NCI-H345 (cell line): ENCODE measurements at regions not wholly inside any gene's neighbourhood (a gene's known extent, or its start where the extent isn't known, plus 50 kb on each side); places are given as distances from the start of the nearest gene placed in this dataset.
"Not testable (repeated sequence)": the region's sequence is repeated elsewhere in the genome, so short reads cannot be mapped to it uniquely, and the experiment has no call there.

Experiments
- DNase-seq: peaks from one replicate; lab custom pipeline; 2025; lab: John Stamatoyannopoulos, UW

DNA sequence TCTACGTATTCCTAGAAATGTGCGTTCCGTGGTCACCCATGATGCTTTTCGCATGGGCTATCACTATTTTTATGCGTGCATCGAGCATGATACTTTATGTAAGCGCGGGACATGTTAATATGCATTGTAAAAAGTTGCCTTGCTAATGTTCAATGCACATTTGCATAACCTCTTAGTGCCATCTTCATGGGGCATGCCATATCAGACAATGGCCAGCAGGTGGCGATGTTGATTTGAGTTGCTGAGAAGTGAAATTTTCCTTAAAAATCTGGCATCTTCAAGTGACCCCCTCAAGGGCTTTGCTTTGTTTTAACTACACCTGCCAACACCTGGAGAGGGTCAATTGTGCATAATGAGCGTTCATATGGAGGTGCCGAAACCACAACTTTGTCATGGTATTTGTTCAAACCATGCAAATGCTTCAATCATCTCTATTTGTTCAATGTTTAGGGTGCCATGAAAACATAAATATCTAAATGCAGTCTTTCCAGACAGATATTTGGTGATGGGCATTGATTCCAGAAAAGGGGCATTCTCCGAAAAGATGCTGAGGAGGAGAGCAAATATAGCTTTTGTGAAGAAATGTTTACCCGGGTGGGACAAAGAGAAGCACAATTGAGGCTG is 833.9 kb upstream of the PRKX start:
- peak; percentile 52 for DNase-seq

- not testable (repeated sequence) for DNase-seq
These were observed 832.7 kb upstream of the PRKX start for GRCh38 chrX:4546178-4546577.

GRCh38 chrX:4528247-4528646 is 814.8 kb upstream of the PRKX start:
- DNase-seq, result no peak

- no peak for DNase-seq
These were observed 772.5 kb upstream of the PRKX start for GRCh38 chrX:4485912-4486311.

DNA sequence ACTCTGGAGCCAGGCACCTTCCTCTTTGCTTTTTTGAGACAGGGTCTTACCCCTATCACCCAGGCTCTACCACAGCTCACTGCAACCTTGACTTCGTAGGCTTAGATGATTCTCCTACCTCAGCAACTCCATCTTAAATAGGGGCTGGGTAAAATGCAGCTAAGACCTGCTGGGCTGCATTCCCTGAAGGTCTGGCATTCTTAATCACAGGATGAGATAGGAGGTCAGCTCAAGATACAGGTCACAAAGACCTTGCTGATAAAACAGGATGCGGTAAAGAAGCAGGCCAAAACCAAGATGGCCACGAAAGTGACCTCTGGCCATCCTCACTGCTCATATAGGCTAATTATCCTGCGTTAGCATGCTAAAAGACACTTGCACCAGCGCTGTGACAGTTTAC is 770.8 kb upstream of the PRKX start:
- DNase-seq, result no peak

- DNase-seq, result no peak
These were observed 738.1 kb upstream of the PRKX start for GRCh38 chrX:4451591-4451990.

DNA sequence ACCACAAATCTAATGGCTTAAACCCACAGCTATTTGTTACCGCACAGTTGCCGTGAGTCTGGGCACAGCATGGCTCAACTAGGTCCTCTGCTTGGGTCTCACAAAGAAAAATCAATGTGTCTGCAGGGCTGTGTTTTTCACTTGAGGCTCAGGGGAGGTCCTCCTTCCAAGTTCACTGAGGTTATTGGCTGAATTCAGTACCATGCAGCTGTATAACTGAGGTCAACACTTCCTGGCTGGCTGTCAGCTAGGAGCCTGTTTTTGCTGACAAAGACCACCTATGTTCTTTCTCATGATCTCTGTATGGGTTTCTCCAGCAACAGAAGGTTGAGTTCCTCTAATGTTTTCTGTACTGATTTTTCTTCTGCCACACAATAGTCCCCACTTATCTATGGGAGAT is 736.7 kb upstream of the PRKX start:
- no peak for DNase-seq

GRCh38 chrX:4435905-4436304 is 722.5 kb upstream of the PRKX start:
- no peak for DNase-seq

DNA sequence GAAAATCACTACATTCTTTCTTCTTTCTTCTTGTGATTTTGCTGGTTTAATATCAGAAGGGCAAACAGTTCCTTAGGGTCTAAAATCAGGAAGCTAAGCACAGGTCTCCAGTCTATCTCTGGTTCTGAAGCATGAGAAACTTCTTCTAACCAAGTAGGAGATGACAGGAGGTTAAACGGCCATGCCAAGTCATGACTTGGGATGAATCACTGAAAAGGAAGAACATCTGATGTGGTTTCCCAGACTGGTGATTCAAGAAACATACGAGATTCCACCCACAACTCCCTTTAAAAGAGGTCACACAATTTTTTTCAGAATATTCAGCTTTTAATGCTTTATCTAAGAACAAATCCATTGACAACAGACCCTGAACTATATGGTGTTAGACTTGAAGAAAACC is 684.0 kb upstream of the PRKX start:
- no peak for DNase-seq

GRCh38 chrX:4382273-4382672 is 668.8 kb upstream of the PRKX start:
- no peak for DNase-seq

DNA sequence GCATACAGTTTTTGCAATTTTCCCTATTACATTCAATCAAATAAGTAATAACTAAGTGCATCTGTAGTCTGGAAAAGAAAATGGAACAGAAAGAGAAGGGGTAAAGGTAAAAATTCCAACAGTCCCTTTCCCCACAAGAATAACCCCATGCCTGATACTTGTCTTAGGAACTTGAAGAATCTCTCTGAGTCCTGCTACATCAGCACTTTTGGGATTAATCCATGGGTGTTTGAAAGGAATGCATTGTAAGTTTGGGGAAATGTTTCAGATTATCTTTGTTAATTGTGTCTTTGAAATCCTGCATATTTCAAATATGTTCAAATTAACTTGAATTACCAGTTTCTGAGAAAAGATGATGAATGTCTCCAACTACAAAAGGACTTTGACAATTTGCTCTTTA is 667.3 kb upstream of the PRKX start:
- DNase-seq, result no peak

DNA sequence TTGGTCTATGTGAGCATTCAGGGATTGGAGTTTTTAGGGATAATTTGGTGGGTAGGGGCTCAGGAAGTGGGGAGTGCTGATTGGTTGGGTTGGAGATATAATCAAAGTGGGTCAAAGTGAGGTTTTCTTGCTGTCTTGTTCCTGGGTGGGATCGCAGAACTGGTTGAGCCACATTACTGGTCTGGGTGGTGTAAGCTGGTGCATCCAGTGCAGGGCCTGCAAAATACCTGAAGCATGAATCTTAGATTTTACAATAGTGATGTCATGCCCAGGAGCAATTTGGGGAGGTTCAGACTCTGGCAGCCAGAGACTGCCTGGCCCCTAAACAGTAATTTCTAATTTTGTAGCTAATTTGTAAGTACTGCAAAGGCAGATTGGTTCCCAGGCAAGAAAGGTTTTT is 665.6 kb upstream of the PRKX start:
- no peak for DNase-seq

DNA sequence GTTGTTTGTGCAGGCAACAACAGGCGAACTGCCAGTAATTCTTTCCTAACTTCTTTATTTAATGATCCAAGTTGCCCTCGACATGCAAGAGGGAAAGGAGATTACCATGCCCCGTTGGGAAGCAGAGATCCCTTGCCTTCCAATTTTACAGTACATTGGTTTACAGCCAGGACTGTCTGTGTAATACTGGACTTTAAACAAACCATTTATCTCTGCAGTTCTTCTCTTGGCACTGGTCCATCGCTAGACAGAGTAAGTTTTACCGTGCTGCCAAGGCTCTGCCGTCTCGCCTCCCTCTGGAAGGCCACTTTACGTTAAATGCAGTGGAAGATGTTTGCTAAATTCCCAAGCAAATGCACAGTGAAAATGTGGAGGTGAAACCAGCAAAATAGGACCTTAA is 660.3 kb upstream of the PRKX start:
- peak; percentile 5 for DNase-seq

DNA sequence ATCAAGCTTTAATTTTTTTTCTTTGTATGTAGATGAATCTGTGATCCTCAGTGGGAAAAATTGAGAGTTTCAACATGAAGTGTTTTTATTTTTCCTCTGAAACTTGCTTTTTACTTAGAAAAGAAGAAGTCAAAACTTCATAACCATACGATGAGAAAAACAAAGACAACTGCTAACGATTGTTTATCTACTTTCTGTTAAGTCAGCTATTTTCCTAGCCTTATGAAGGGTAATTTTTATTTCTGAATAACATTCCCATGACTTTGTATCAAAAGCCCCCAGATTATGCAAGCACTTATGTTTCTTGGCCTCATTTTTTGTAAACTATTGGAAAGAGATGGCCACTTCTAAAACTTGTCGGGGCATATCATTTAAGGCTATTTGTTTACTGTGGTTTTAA is 645.1 kb upstream of the PRKX start:
- no peak for DNase-seq

- DNase-seq, result no peak
These were observed 609.5 kb upstream of the PRKX start for GRCh38 chrX:4322916-4323315.

GRCh38 chrX:4320436-4320947 is 607.0 kb upstream of the PRKX start:
- no peak for DNase-seq

- peak; percentile 1 for DNase-seq
These were observed 602.4 kb upstream of the PRKX start for GRCh38 chrX:4315891-4316290.

GRCh38 chrX:4314586-4314985 is 601.1 kb upstream of the PRKX start:
- no peak for DNase-seq

DNA sequence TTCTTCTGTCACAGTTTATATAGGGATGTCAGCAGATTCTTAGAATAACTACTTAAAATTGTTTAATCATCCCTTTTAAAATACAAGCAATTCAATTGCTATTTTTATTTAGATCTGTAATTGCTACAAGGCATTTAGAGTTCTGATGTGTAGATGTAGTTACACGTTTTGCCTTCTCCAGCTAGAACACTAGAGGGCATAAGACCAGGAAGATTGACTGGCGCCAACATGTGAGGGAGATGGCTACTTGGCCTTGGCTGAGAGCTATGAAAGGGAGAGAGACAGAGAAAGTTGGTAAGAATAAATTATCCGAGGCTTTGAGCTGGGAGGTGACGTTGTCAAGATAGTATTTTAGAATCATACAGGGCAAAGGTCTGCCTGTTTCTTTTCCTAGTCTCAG is 563.7 kb upstream of the PRKX start:
- no peak for DNase-seq

DNA sequence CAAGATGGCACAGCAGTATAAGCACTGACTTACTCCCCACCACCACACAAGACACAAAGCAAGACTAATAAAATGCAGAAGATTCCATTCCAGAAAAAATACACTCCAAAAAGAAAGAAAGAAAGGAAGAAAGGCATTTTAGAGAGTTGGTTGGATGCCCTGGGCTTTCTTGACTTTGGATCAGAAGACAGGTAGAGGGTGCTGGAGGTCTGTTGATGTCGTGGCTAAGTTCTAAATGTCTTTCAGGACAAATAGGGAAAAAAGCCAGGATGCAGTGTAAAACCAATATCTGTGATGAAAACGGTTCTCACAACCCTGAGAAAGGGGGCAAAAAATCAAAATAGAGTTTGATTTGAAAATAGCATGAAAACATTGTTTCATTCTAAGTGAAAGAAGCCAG is 555.2 kb upstream of the PRKX start:
- no peak for DNase-seq

DNA sequence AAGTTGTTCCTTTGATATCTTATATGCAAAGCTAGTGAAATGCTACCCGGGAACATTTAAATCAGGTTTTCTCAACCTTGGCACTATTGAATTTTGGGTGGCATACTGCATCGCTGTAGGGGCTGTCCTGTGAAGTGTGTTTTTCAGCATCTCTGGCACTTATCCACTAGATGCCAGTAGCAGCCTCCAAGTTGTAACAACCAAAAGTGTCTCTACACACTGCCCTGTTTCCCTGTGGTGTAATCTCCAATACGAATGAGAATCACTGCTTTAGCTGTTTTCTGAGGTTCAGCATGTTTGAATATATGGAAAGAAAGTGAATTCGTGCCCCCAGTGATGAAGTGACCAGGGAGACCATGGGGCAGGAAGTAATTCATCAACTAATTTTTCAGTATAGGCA is 551.6 kb upstream of the PRKX start:
- no peak for DNase-seq

DNA sequence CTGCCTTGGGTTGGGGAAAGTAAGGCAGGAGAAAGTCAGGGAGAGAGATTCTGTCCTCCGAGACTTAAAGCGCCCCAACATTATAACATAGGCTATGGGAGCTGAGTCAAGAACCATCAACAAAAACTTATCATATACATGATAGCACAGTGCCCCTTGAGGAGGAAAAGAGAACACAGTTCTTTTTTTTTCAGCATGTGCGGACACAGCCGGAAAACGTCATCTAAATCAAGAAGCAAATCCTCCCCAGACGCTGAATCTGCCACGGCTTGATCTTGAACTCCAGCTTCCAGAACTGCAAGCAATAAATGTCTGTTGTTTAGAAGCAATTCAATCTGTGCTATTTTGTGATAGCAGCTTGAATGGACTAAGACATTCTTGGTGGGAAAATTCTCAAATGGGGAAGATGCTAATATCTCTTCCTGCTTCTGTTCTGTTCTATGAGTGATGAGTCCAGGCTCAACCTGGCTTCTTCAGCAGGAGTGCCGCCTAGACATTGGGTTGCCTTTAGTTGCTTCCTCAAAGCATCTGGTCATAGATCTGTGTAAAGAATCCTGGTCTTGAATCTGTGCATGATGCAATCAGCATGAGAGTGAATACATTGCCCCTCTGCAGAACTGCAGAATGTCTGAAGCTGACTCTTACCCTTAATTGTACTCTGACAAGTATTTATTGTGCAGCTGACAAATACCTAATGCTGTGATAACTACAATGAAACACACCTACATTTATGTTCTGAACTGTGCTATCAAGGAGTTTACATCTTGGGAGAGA is 549.8 kb upstream of the PRKX start:
- DNase-seq, result peak; percentile 55

GRCh38 chrX:4253092-4253491 is 539.6 kb upstream of the PRKX start:
- no peak for DNase-seq

DNA sequence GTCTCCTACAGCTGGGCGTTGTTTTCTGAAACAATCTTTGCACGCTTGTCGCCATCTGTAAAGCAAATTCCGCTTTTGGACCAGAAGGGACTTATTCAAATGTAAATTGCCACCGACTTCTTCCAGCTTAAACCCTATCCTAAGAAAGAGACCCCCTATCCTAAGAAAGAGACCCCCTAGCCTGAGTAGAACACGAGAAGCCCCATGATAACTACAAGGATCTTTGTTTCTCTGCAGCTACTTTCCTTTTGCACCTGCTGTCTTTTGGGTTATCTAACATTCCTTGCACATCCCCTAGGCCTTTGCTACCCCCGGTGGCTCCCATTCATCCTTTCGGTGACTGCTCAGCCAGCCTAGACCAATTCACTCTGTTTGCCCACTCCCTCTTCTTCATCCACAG is 536.0 kb upstream of the PRKX start:
- DNase-seq, result no peak
